Endothelial cell (in vitro differentiated cells): ENCODE measurements at regions not wholly inside any gene's neighbourhood (a gene's known extent, or its start where the extent isn't known, plus 50 kb on each side); places are given as distances from the start of the nearest gene placed in this dataset.

Source experiments
- DNase-seq: peaks from one replicate; pipeline ENCODE4 v3.0.0; 2021; ENCODE audit warnings: low spot score
- H3K27ac Mint-ChIP-seq: one replicate; pipeline ENCODE4 v1.8.0; 2021; ENCODE audit warnings: mixed read lengths, inconsistent platforms; ENCODE audit not compliant: unreplicated experiment
- H3K27me3 Mint-ChIP-seq: one replicate; pipeline ENCODE4 v1.8.0; 2021; ENCODE audit warnings: mild to moderate bottlenecking, moderate library complexity, mixed read lengths, inconsistent platforms; ENCODE audit not compliant: unreplicated experiment
- H3K36me3 Mint-ChIP-seq: one replicate; pipeline ENCODE4 v1.8.0; 2021; ENCODE audit warnings: mild to moderate bottlenecking, low read depth, mixed read lengths, inconsistent platforms; ENCODE audit not compliant: unreplicated experiment
- H3K4me1 Mint-ChIP-seq: one replicate; pipeline ENCODE4 v1.8.0; 2021; ENCODE audit warnings: mild to moderate bottlenecking, mixed read lengths, inconsistent platforms; ENCODE audit not compliant: unreplicated experiment
- H3K4me3 Mint-ChIP-seq: one replicate; pipeline ENCODE4 v1.8.0; 2021; ENCODE audit warnings: mild to moderate bottlenecking, mixed read lengths, inconsistent platforms; ENCODE audit not compliant: unreplicated experiment
- H3K9me3 Mint-ChIP-seq: one replicate; pipeline ENCODE4 v1.8.0; 2021; ENCODE audit warnings: mixed read lengths, inconsistent platforms; ENCODE audit not compliant: unreplicated experiment
- CTCF ChIP-seq: fragments of 200-600 bp; sonication (generic); IDR thresholded peaks from one replicate; pipeline ENCODE4 v1.5.0; 2021; ENCODE audit warnings: antibody characterized with exemption; ENCODE audit not compliant: unreplicated experiment

- Mint-ChIP-seq H3K36me3 (no peaks in the 10 kb centered on the region), H3K27ac (no peak overlapping the region), H3K27me3 (peaks cover 1% of the 10 kb centered on the region), H3K4me1 (no peaks in the 10 kb centered on the region), H3K9me3 (no peaks in the 10 kb centered on the region), H3K4me3 (no peak overlapping the region)
- no peak for DNase-seq
- TF ChIP-seq CTCF = no peak
Observed at GRCh38 chr2:67867735-67868134, 195.1 kb downstream of the C1D start.

- peaks cover 8% of the 10 kb centered on the region for H3K4me1 Mint-ChIP-seq
- H3K27ac Mint-ChIP-seq = no peak overlapping the region
- H3K9me3 Mint-ChIP-seq = no peaks in the 10 kb centered on the region
- no peak overlapping the region for H3K4me3 Mint-ChIP-seq
- peaks cover 5% of the 10 kb centered on the region for H3K27me3 Mint-ChIP-seq
- no peak for DNase-seq
- H3K36me3 Mint-ChIP-seq = no peaks in the 10 kb centered on the region
- TF ChIP-seq CTCF = no peak
Observed at GRCh38 chr2:67871686-67872412, 191.0 kb downstream of the C1D start.

- DNase-seq = no peak
Observed at GRCh38 chr2:67872481-67872880, 190.3 kb downstream of the C1D start.

GRCh38 chr2:67873916-67874315 is 188.9 kb downstream of the C1D start:
- no peak for TF ChIP-seq CTCF
- peaks cover 8% of the 10 kb centered on the region for H3K4me1 Mint-ChIP-seq
- H3K4me3 Mint-ChIP-seq = no peak overlapping the region
- DNase-seq = no peak
- peaks cover 4% of the 10 kb centered on the region for H3K27me3 Mint-ChIP-seq
- no peak overlapping the region for H3K27ac Mint-ChIP-seq
- no peaks in the 10 kb centered on the region for H3K36me3 Mint-ChIP-seq
- H3K9me3 Mint-ChIP-seq = no peaks in the 10 kb centered on the region

More at GRCh38 chr2:67872481-67872880, 190.3 kb downstream of the C1D start:
- H3K4me1 Mint-ChIP-seq = peaks cover 8% of the 10 kb centered on the region
- no peaks in the 10 kb centered on the region for H3K36me3 Mint-ChIP-seq
- no peak overlapping the region for H3K27ac Mint-ChIP-seq
- peaks cover 5% of the 10 kb centered on the region for H3K27me3 Mint-ChIP-seq
- no peak for TF ChIP-seq CTCF
- H3K4me3 Mint-ChIP-seq = no peak overlapping the region
- no peaks in the 10 kb centered on the region for H3K9me3 Mint-ChIP-seq

- DNase-seq = no peak
- Mint-ChIP-seq H3K9me3 (no peaks in the 10 kb centered on the region), H3K27ac (no peak overlapping the region), H3K27me3 (peaks cover 4% of the 10 kb centered on the region), H3K4me3 (no peak overlapping the region), H3K4me1 (peaks cover 8% of the 10 kb centered on the region), H3K36me3 (no peaks in the 10 kb centered on the region)
- no peak for TF ChIP-seq CTCF
Observed at GRCh38 chr2:67876176-67876575, 186.6 kb downstream of the C1D start.
